ENCODE measurements at regions not wholly inside any gene's neighbourhood (a gene's known extent, or its start where the extent isn't known, plus 50 kb on each side); places are given as distances from the start of the nearest gene placed in this dataset.

DNA sequence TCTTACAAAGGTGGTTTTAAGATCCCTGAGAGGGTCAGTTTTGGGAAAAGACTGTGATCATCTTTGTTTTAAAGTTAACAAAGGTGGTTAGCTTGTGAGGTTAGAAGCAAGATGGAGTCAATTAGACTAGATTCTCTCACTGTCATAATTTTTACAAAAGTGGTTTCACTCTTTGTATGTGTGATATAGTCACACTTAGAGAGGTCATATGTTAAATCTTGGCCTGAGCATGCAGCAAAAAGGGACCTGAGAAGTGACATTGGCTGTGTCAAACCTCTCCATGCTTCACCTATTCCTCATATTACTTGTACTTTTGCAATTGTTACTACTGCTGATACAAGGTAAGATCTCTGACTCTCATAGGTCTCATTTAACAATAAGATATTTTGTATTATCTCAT is 368.0 kb downstream of the TBC1D32 start:
- TF ChIP-seq EZH2 (IDR thresholded peaks at IDR 0.05; ENCODE audit: insufficient read depth, poor library complexity, severe bottlenecking) (no peak), EZH2phosphoT487 (IDR thresholded peaks at IDR 0.05; ENCODE audit: insufficient read depth, low read depth) (no peak)
- H3K4me3 ChIP-seq: no peak overlapping the region
- H3F3A ChIP-seq (ENCODE audit: insufficient read depth): no peaks in the 10 kb centered on the region
- H4K20me1 ChIP-seq (ENCODE audit: insufficient read depth): no peaks in the 10 kb centered on the region
- in situ Hi-C loops (cut with MboI): no loop called here
- no peak overlapping the region for H3K4me2 ChIP-seq (ENCODE audit: unreplicated experiment)
- H3K9ac ChIP-seq: no peak overlapping the region
- no peaks in the 10 kb centered on the region for H3K27me3 ChIP-seq (replicated peaks; ENCODE audit: insufficient read depth)
- no peak overlapping the region for H2AFZ ChIP-seq
- H3K4me1 ChIP-seq (ENCODE audit: insufficient read depth): no peaks in the 10 kb centered on the region
- no peak overlapping the region for H3K27ac ChIP-seq
- no peaks in the 10 kb centered on the region for H3K79me2 ChIP-seq (ENCODE audit: insufficient read depth)
- H3K9me3 ChIP-seq (ENCODE audit: low read depth): no peaks in the 10 kb centered on the region
- H3K36me3 ChIP-seq (ENCODE audit: low read depth): no peaks in the 10 kb centered on the region
- DNase-seq: no peak
- no peaks in the 10 kb centered on the region for H3K9me2 ChIP-seq (ENCODE audit: insufficient read depth)

DNA sequence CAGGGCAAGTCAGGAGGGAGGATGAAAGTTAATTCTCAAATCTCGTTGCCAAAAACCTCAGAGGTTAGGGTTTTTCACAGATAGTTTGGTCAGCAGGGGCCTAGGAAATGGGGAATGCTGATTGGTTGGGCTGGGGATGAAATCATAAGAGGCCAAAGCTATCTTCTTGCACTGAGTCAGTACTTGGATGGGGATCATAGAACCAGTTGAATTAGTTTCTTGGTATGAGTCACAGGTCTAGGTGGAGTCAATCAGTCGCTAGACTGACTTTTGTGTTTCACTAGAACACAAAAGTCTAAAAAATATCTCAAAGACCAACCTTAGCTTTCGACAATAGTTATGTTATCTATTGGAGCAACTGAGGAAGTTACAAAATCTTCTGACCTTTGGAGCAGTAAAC is 368.5 kb downstream of the TBC1D32 start:
- 24 to 25% methylated on average over 3 of the region's 3 CpGs for WGBS, 2 experiments (ENCODE audit: low coverage in 1 of 2, low lambda C conversion rate in 2 of 2, missing lambda C conversion rate in 2 of 2)
- in situ Hi-C loops (cut with MboI): no loop called here

GRCh38 chr6:120960761-120961160 is 373.5 kb downstream of the TBC1D32 start:
- H4K20me1 ChIP-seq (ENCODE audit: insufficient read depth): no peaks in the 10 kb centered on the region
- DNase-seq: no peak
- 34 to 43% methylated on average over 1 of the region's 1 CpG for WGBS, 2 experiments (ENCODE audit: low coverage in 1 of 2, low lambda C conversion rate in 2 of 2, missing lambda C conversion rate in 2 of 2)

More for the DNA sequence above, 368.5 kb downstream of the TBC1D32 start:
- Histone ChIP-seq H3K79me2 (ENCODE audit: insufficient read depth) (no peaks in the 10 kb centered on the region), H3K27me3 (replicated peaks; ENCODE audit: insufficient read depth) (no peaks in the 10 kb centered on the region), H2AFZ (no peak overlapping the region), H3K4me2 (ENCODE audit: unreplicated experiment) (no peak overlapping the region), H3K4me1 (ENCODE audit: insufficient read depth) (no peaks in the 10 kb centered on the region), H3K9me3 (ENCODE audit: low read depth) (no peaks in the 10 kb centered on the region), H3K36me3 (ENCODE audit: low read depth) (no peaks in the 10 kb centered on the region), H3K27ac (no peak overlapping the region), H3F3A (ENCODE audit: insufficient read depth) (no peaks in the 10 kb centered on the region), H4K20me1 (ENCODE audit: insufficient read depth) (no peaks in the 10 kb centered on the region), H3K4me3 (no peak overlapping the region), H3K9me2 (ENCODE audit: insufficient read depth) (no peaks in the 10 kb centered on the region), H3K9ac (no peak overlapping the region)
- no peak for TF ChIP-seq EZH2 (IDR thresholded peaks at IDR 0.05; ENCODE audit: insufficient read depth, poor library complexity, severe bottlenecking)
- DNase-seq: no peak

GRCh38 chr6:120954111-120954510 is 380.2 kb downstream of the TBC1D32 start:
- DNase-seq: no peak
- no peaks in the 10 kb centered on the region for H3F3A ChIP-seq (ENCODE audit: insufficient read depth)
- H2AFZ ChIP-seq: no peak overlapping the region
- H3K79me2 ChIP-seq (ENCODE audit: insufficient read depth): no peaks in the 10 kb centered on the region
- H3K4me1 ChIP-seq (ENCODE audit: insufficient read depth): no peaks in the 10 kb centered on the region
- WGBS, 2 experiments (ENCODE audit: low coverage in 1 of 2, low lambda C conversion rate in 2 of 2, missing lambda C conversion rate in 2 of 2): 26 to 30% methylated on average over 1 of the region's 1 CpG
- H3K27ac ChIP-seq: no peak overlapping the region
- TF ChIP-seq EZH2phosphoT487 (IDR thresholded peaks at IDR 0.05; ENCODE audit: insufficient read depth, low read depth) (no peak), EZH2 (IDR thresholded peaks at IDR 0.05; ENCODE audit: insufficient read depth, poor library complexity, severe bottlenecking) (no peak)
- H3K4me3 ChIP-seq: no peak overlapping the region
- no peaks in the 10 kb centered on the region for H3K36me3 ChIP-seq (ENCODE audit: low read depth)
- no peaks in the 10 kb centered on the region for H4K20me1 ChIP-seq (ENCODE audit: insufficient read depth)
- H3K9me3 ChIP-seq (ENCODE audit: low read depth): no peaks in the 10 kb centered on the region
- in situ Hi-C loops (cut with MboI): no loop called here
- H3K27me3 ChIP-seq (replicated peaks; ENCODE audit: insufficient read depth): no peaks in the 10 kb centered on the region
- H3K4me2 ChIP-seq (ENCODE audit: unreplicated experiment): no peak overlapping the region
- H3K9me2 ChIP-seq (ENCODE audit: insufficient read depth): no peaks in the 10 kb centered on the region
- no peak overlapping the region for H3K9ac ChIP-seq

More at GRCh38 chr6:120960761-120961160, 373.5 kb downstream of the TBC1D32 start:
- no peak overlapping the region for H3K9ac ChIP-seq
- H2AFZ ChIP-seq: no peak overlapping the region
- no peak overlapping the region for H3K4me2 ChIP-seq (ENCODE audit: unreplicated experiment)
- H3K4me1 ChIP-seq (ENCODE audit: insufficient read depth): no peaks in the 10 kb centered on the region
- no peak overlapping the region for H3K27ac ChIP-seq
- TF ChIP-seq EZH2 (IDR thresholded peaks at IDR 0.05; ENCODE audit: insufficient read depth, poor library complexity, severe bottlenecking) (no peak), EZH2phosphoT487 (IDR thresholded peaks at IDR 0.05; ENCODE audit: insufficient read depth, low read depth) (no peak)
- no peaks in the 10 kb centered on the region for H3F3A ChIP-seq (ENCODE audit: insufficient read depth)
- no peaks in the 10 kb centered on the region for H3K9me2 ChIP-seq (ENCODE audit: insufficient read depth)
- no peak overlapping the region for H3K4me3 ChIP-seq
- no peaks in the 10 kb centered on the region for H3K36me3 ChIP-seq (ENCODE audit: low read depth)
- in situ Hi-C loops (cut with MboI): no loop called here
- no peaks in the 10 kb centered on the region for H3K79me2 ChIP-seq (ENCODE audit: insufficient read depth)
- no peaks in the 10 kb centered on the region for H3K9me3 ChIP-seq (ENCODE audit: low read depth)
- no peaks in the 10 kb centered on the region for H3K27me3 ChIP-seq (replicated peaks; ENCODE audit: insufficient read depth)

- Histone ChIP-seq H3K36me3 (ENCODE audit: low read depth) (no peaks in the 10 kb centered on the region), H3K4me2 (ENCODE audit: unreplicated experiment) (no peak overlapping the region), H3K27ac (no peak overlapping the region), H3K4me3 (no peak overlapping the region), H3K9me2 (ENCODE audit: insufficient read depth) (no peaks in the 10 kb centered on the region), H4K20me1 (ENCODE audit: insufficient read depth) (no peaks in the 10 kb centered on the region), H3K9me3 (ENCODE audit: low read depth) (no peaks in the 10 kb centered on the region), H3K27me3 (replicated peaks; ENCODE audit: insufficient read depth) (no peaks in the 10 kb centered on the region), H3F3A (ENCODE audit: insufficient read depth) (no peaks in the 10 kb centered on the region), H3K79me2 (ENCODE audit: insufficient read depth) (no peaks in the 10 kb centered on the region), H3K9ac (no peak overlapping the region), H3K4me1 (ENCODE audit: insufficient read depth) (no peaks in the 10 kb centered on the region), H2AFZ (no peak overlapping the region)
- no peak for DNase-seq
- in situ Hi-C loops (cut with MboI): no loop called here
- TF ChIP-seq EZH2 (IDR thresholded peaks at IDR 0.05; ENCODE audit: insufficient read depth, poor library complexity, severe bottlenecking): no peak
- no peak for TF ChIP-seq EZH2phosphoT487 (IDR thresholded peaks at IDR 0.05; ENCODE audit: insufficient read depth, low read depth)
- 34 to 42% methylated on average over 3 of the region's 3 CpGs for WGBS, 2 experiments (ENCODE audit: low coverage in 1 of 2, low lambda C conversion rate in 2 of 2, missing lambda C conversion rate in 2 of 2)
Observed at GRCh38 chr6:120951258-120951657, 383.0 kb downstream of the TBC1D32 start.
